ENCODE measurements at regions not wholly inside any gene's neighbourhood (a gene's known extent, or its start where the extent isn't known, plus 50 kb on each side); places are given as distances from the start of the nearest gene placed in this dataset.

DNA sequence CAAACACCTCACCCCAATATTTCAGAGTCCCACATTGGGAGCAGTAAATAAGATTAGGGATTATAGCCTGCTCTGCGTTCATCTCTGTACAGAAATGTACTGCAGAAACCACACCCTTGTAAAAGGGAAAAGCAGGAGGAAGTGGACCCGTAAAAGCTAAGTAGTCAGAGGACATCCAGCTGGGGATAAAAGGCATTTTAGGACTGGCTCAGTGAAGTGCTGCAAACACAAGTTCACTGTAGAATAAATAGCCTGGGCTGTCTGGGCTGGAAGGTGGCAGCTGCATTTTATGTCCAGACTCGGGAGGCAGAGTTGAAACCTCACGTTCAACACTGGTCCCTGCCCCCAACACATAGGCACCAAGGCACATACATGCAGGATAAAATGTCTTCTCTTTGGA, 178.7 kb upstream of the FAT1 start:
- intact Hi-C loops (cut with DNase I; ENCODE audit: low total_unique reads): no loop called here
- peak overlapping the region; percentile 43 to 78 (median 54) for H3K27ac ChIP-seq
- in situ Hi-C loops (cut with MboI; ENCODE audit: low pct_ligation_motif_present in 1 of 4, low pct_unique_long_range_greater_than_20kb in 1 of 4, low sequenced_read_pairs in 3 of 4): no loop called here
- no peak overlapping the region for H3K4me3 ChIP-seq
- TF ChIP-seq EP300 (IDR thresholded peaks at IDR 0.05; ENCODE audit: low read depth) (no peak), POLR2A (IDR thresholded peaks at IDR 0.05) (no peak), POLR2AphosphoS5 (IDR thresholded peaks at IDR 0.05) (no peak)
- TF ChIP-seq, protein P1, sequence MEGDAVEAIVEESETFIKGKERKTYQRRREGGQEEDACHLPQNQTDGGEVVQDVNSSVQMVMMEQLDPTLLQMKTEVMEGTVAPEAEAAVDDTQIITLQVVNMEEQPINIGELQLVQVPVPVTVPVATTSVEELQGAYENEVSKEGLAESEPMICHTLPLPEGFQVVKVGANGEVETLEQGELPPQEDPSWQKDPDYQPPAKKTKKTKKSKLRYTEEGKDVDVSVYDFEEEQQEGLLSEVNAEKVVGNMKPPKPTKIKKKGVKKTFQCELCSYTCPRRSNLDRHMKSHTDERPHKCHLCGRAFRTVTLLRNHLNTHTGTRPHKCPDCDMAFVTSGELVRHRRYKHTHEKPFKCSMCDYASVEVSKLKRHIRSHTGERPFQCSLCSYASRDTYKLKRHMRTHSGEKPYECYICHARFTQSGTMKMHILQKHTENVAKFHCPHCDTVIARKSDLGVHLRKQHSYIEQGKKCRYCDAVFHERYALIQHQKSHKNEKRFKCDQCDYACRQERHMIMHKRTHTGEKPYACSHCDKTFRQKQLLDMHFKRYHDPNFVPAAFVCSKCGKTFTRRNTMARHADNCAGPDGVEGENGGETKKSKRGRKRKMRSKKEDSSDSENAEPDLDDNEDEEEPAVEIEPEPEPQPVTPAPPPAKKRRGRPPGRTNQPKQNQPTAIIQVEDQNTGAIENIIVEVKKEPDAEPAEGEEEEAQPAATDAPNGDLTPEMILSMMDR (IDR thresholded peaks at IDR 0.05): no peak
- H3K27me3 ChIP-seq: no peaks in the 10 kb centered on the region
- 10 to 11% methylated on average over 3 to 4 of the region's 4 CpGs for WGBS, 2 donors (ENCODE audit: low coverage in 1 of 2)
- no peaks in the 10 kb centered on the region for H3K36me3 ChIP-seq
- DNase-seq: peak; percentile 26
- H3K4me1 ChIP-seq: peaks cover 4 to 42% (median 19%) of the 10 kb centered on the region in 4 donors
- no peaks in the 10 kb centered on the region for H3K9me3 ChIP-seq

- WGBS, 2 donors (ENCODE audit: low coverage in 1 of 2): 48 to 62% methylated on average over 2 of the region's 2 CpGs
- intact Hi-C loops (cut with DNase I; ENCODE audit: low total_unique reads): no loop called here
- H3K4me1 ChIP-seq: peaks cover 4 to 42% (median 19%) of the 10 kb centered on the region in 4 donors
- no peak for TF ChIP-seq EP300 (IDR thresholded peaks at IDR 0.05; ENCODE audit: low read depth)
- TF ChIP-seq POLR2AphosphoS5 (IDR thresholded peaks at IDR 0.05): peak in 1 of 3 donors; percentile 24
- TF ChIP-seq, protein P1 (IDR thresholded peaks at IDR 0.05): no peak
- in situ Hi-C loops (cut with MboI; ENCODE audit: low pct_ligation_motif_present in 1 of 4, low pct_unique_long_range_greater_than_20kb in 1 of 4, low sequenced_read_pairs in 3 of 4): no loop called here
- DNase-seq: no peak
- H3K4me3 ChIP-seq: no peak overlapping the region
- peak overlapping the region in 1 of 4 donors; percentile 17 for H3K27ac ChIP-seq
- no peaks in the 10 kb centered on the region for H3K9me3 ChIP-seq
- no peaks in the 10 kb centered on the region for H3K27me3 ChIP-seq
- H3K36me3 ChIP-seq: no peaks in the 10 kb centered on the region
Measured at GRCh38 chr4:186904101-186904500, 180.4 kb upstream of the FAT1 start.

DNA sequence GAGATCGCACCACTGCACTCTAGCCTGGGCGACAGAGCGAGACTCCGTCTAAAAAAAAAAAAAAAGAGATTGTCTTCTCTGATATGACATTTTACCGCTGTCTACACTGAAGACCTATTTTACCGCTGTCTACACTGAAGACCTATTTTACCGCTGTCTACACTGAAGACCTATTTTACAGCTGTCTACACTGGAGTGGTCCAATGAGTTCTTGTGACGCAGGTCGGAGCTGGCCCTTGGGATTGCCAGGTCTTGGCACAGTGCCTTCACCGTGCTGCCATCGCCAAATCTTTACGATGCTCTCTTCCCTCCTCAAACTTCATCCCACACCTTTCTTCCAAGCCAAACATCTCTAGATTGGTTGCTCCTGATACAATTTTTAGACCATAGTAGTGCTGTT, 183.1 kb upstream of the FAT1 start:
- TF ChIP-seq POLR2AphosphoS5 (IDR thresholded peaks at IDR 0.05) (no peak), EP300 (IDR thresholded peaks at IDR 0.05; ENCODE audit: low read depth) (no peak), POLR2A (IDR thresholded peaks at IDR 0.05) (no peak)
- TF ChIP-seq, protein P1 (IDR thresholded peaks at IDR 0.05): no peak
- H3K36me3 ChIP-seq: no peaks in the 10 kb centered on the region
- no peaks in the 10 kb centered on the region for H3K9me3 ChIP-seq
- in situ Hi-C loops (cut with MboI; ENCODE audit: low pct_ligation_motif_present in 1 of 4, low pct_unique_long_range_greater_than_20kb in 1 of 4, low sequenced_read_pairs in 3 of 4): no loop called here
- H3K27me3 ChIP-seq: no peaks in the 10 kb centered on the region
- no peak overlapping the region for H3K27ac ChIP-seq
- peaks cover 4 to 28% (median 16%) of the 10 kb centered on the region in 4 donors for H3K4me1 ChIP-seq
- intact Hi-C loops (cut with DNase I; ENCODE audit: low total_unique reads): no loop called here
- 92 to 93% methylated on average over 10 to 12 of the region's 12 CpGs for WGBS, 2 donors (ENCODE audit: low coverage in 1 of 2)
- no peak overlapping the region for H3K4me3 ChIP-seq
- no peak for DNase-seq

GRCh38 chr4:186910385-186910784, 186.7 kb upstream of the FAT1 start:
- TF ChIP-seq POLR2AphosphoS5 (IDR thresholded peaks at IDR 0.05): no peak
- TF ChIP-seq EP300 (IDR thresholded peaks at IDR 0.05; ENCODE audit: low read depth): no peak
- TF ChIP-seq, protein P1 (IDR thresholded peaks at IDR 0.05): no peak
- TF ChIP-seq POLR2A (IDR thresholded peaks at IDR 0.05): no peak
- no peaks in the 10 kb centered on the region for H3K9me3 ChIP-seq
- H3K27me3 ChIP-seq: no peaks in the 10 kb centered on the region
- no peaks in the 10 kb centered on the region for H3K4me1 ChIP-seq
- in situ Hi-C loops (cut with MboI; ENCODE audit: low pct_ligation_motif_present in 1 of 4, low pct_unique_long_range_greater_than_20kb in 1 of 4, low sequenced_read_pairs in 3 of 4): no loop called here
- H3K27ac ChIP-seq: no peak overlapping the region
- intact Hi-C loops (cut with DNase I; ENCODE audit: low total_unique reads): no loop called here
- no peak overlapping the region for H3K4me3 ChIP-seq
- DNase-seq: no peak
- H3K36me3 ChIP-seq: no peaks in the 10 kb centered on the region
- WGBS, 2 donors (ENCODE audit: low coverage in 1 of 2): 40 to 84% methylated on average over 1 of the region's 1 CpG

Data from transverse colon (tissue), 4 donors.